Brain microvascular endothelial cell (primary cell): ENCODE measurements at regions not wholly inside any gene's neighbourhood (a gene's known extent, or its start where the extent isn't known, plus 50 kb on each side); places are given as distances from the start of the nearest gene placed in this dataset.

Experiments
- DNase-seq: peaks from one replicate; pipeline ENCODE4 v3.0.0-alpha.2; 2020
- H3K27ac ChIP-seq: fragments of 250-450 bp; sonication (Bioruptor Pico); 2 replicates; pipeline ENCODE4 v1.5.1; 2020; ENCODE audit warnings: mild to moderate bottlenecking, moderate library complexity
- H3K27me3 ChIP-seq: fragments of 250-450 bp; sonication (Bioruptor Pico); replicated peaks from 2 replicates; pipeline ENCODE4 v1.5.1; 2020; ENCODE audit warnings: mild to moderate bottlenecking
- H3K36me3 ChIP-seq: fragments of 250-450 bp; sonication (Bioruptor Pico); replicated peaks from 2 replicates; pipeline ENCODE4 v1.5.1; 2020; ENCODE audit warnings: mild to moderate bottlenecking
- H3K4me3 ChIP-seq: 2 replicates; pipeline ENCODE4 v1.5.1; 2011; ENCODE audit warnings: low read depth, mild to moderate bottlenecking, control low read depth, low read length, moderate library complexity
- in situ Hi-C: cut with HindIII; loops from 2 replicates; pipeline ENCODE4 v1.10.0; 2017; ENCODE audit warnings: low sequenced_read_pairs, low pct_ligation_motif_present
- TF ChIP-seq, protein P1 (sequence below): IDR thresholded peaks from 2 replicates; pipeline ENCODE4 v1.5.1; 2011; ENCODE audit warnings: low read depth, mild to moderate bottlenecking, moderate library complexity, low read length, control low read depth, inconsistent platforms; ENCODE audit errors: missing control alignments

DNA sequence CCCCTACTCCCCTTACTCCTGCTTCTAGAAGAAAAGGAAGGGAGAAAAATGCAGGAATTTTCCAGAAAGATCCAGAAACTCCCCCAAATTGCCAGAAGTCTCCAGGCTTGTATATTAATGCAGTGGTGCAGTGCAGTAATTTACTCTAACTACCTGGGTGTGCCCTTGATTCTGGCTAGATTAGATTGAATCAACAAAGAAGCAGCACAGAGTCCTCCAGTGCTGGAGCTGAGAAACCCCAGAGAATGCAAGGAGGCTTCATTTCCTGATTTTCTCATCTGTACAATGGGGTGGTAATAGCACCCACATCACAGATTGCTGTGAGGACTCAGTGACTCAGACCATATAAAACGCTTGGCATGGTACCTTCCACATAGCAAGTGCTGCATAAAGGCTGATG is 247.3 kb upstream of the RPL38 start:
- DNase-seq, result no peak
- Histone ChIP-seq H3K36me3 (no peaks in the 10 kb centered on the region), H3K27ac (no peak overlapping the region), H3K27me3 (peaks cover 7% of the 10 kb centered on the region), H3K4me3 (no peak overlapping the region)
- in situ Hi-C loops, result no loop called here
- TF ChIP-seq, protein P1, sequence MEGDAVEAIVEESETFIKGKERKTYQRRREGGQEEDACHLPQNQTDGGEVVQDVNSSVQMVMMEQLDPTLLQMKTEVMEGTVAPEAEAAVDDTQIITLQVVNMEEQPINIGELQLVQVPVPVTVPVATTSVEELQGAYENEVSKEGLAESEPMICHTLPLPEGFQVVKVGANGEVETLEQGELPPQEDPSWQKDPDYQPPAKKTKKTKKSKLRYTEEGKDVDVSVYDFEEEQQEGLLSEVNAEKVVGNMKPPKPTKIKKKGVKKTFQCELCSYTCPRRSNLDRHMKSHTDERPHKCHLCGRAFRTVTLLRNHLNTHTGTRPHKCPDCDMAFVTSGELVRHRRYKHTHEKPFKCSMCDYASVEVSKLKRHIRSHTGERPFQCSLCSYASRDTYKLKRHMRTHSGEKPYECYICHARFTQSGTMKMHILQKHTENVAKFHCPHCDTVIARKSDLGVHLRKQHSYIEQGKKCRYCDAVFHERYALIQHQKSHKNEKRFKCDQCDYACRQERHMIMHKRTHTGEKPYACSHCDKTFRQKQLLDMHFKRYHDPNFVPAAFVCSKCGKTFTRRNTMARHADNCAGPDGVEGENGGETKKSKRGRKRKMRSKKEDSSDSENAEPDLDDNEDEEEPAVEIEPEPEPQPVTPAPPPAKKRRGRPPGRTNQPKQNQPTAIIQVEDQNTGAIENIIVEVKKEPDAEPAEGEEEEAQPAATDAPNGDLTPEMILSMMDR, result no peak

DNA sequence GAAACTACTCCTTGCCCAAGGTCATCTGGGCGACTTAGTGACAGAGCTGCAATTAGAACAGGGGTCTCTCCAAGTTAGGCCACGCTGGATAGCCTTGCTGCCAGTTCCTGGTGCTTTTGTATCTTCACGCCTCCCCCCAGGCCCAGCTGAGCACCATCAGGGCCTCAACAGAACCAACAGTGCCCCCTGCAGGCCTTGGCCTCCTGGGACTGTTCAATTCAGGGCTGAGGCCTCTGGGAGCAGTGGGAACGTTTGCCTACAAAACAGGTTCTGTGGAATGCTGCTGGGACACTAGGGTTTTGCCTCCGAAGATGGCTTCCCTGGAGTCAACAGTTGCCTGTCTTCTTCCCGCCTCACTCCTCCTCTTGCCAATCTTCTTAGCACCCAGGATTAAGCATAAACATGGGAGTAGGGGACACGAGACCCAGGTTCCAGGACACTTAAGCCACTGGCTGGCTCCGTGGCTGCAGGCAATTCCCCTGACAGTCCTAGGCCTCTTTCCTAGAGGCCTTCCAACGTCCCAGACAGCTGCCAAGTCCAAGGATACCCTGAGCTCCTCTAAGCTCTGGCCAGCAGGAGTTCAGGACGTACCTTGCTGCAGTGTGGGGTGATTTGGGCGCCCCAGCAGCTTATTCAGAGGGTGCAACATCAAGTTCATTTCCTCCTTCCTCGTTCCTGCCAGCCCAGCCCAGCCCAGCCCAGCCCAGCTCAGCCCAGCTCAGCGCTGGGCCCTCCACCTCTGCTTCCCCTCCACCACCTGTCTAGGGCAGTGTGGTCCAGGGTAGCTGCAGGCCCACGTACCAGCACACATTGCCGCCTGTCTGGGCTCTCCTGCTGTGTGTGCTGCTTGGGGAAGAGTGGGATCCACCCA is 246.6 kb upstream of the RPL38 start:
- Histone ChIP-seq H3K27ac (no peak overlapping the region), H3K27me3 (peaks cover 7% of the 10 kb centered on the region), H3K36me3 (no peaks in the 10 kb centered on the region), H3K4me3 (no peak overlapping the region)
- TF ChIP-seq, protein P1, result no peak
- in situ Hi-C loops, result no loop called here
- DNase-seq, result peak; percentile 0

DNA sequence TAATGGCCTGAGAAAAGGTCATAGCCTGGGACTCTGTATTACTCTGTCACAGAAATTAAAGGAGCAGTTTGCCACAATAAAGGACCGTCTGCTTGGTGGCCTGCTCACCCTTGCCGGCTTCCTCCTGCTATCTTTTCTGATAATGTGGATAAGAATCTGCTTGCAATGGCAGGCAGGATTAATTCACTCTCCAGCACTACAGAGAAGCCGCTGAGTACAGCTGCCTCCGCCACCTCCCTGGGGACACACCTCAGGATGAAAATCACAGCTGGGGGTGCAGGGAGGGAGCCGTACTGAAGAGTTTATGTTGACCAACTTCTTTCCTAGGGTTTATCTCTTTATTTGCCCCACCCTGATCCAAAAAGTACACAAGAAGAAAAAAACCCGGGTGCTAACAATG is 245.9 kb upstream of the RPL38 start:
- TF ChIP-seq, protein P1, result no peak
- no peak for DNase-seq
- in situ Hi-C loops, result no loop called here

DNA sequence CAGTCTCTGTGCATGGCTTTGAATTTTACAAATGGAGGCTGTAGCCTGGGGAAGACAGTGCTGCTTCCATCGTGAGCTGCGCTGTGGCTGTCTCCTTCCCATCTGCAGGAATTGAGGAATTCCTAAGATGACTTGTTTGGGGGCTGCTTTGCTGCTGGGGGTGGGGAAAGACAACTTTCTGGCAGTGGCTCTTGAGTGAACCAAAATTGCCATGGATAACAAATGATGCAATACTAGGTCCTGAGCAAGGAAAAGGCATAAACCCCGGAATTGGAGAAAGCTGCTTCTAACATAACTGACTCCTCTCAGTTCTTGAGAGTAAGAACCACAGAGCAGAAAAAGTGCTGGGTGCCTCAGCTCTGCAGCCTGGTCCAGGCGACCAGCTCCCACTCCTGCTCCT is 245.0 kb upstream of the RPL38 start:
- TF ChIP-seq, protein P1, result no peak
- no peak overlapping the region for H3K27ac ChIP-seq
- no peak for DNase-seq
- H3K4me3 ChIP-seq, result no peak overlapping the region
- H3K27me3 ChIP-seq, result no peaks in the 10 kb centered on the region
- no peaks in the 10 kb centered on the region for H3K36me3 ChIP-seq
- in situ Hi-C loops, result no loop called here

More for the DNA sequence above, 245.9 kb upstream of the RPL38 start:
- no peak overlapping the region for H3K4me3 ChIP-seq
- no peaks in the 10 kb centered on the region for H3K36me3 ChIP-seq
- H3K27me3 ChIP-seq, result peaks cover under 1% of the 10 kb centered on the region
- H3K27ac ChIP-seq, result no peak overlapping the region

DNA sequence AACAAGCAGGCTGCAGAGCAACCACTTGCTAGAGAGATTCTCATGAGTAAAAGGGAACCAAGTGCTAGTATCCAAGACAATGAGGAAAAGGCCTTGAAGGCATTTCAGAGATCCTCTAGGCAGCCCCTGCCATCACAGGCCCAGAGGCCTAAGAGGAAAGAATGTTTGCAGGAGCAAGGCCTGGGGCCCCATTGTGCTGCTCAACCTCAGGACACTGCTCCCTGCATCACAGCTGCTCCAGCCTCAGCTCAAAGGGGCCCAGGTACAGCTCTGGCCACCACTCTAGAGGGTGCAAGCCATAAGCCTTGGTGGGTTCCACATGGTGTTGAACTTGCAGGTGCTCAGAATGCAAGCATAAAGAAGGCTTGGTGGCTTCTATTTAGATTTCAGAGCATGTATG is 243.0 kb upstream of the RPL38 start:
- Histone ChIP-seq H3K27ac (no peak overlapping the region), H3K4me3 (no peak overlapping the region), H3K27me3 (no peaks in the 10 kb centered on the region), H3K36me3 (no peaks in the 10 kb centered on the region)
- in situ Hi-C loops, result no loop called here
- no peak for DNase-seq
- TF ChIP-seq, protein P1, result no peak
